ENCODE measurements at regions not wholly inside any gene's neighbourhood (a gene's known extent, or its start where the extent isn't known, plus 50 kb on each side); places are given as distances from the start of the nearest gene placed in this dataset.

- TF ChIP-seq EZH2phosphoT487 (IDR thresholded peaks at IDR 0.05; ENCODE audit: insufficient read depth, low read depth) (no peak), EZH2 (IDR thresholded peaks at IDR 0.05; ENCODE audit: insufficient read depth, poor library complexity, severe bottlenecking) (no peak)
Observed at GRCh38 chr1:224047538-224047937, 66.4 kb upstream of the FBXO28 start.
